GM18909 (cell line): ENCODE measurements at regions not wholly inside any gene's neighbourhood (a gene's known extent, or its start where the extent isn't known, plus 50 kb on each side); places are given as distances from the start of the nearest gene placed in this dataset.
"Not testable (repeated sequence)": the region's sequence is repeated elsewhere in the genome, so short reads cannot be mapped to it uniquely, and the experiment has no call there.

Experiments used
- ATAC-seq: cut with Tn5 transposase; IDR thresholded peaks from one replicate; pipeline ENCODE4 v1.9.1; 2021; ENCODE audit warnings: mild to moderate bottlenecking; ENCODE audit not compliant: unreplicated experiment, poor library complexity

- no peak for ATAC-seq
These were observed 387.5 kb upstream of the PPP1R2C start for GRCh38 chrX:43165343-43165920.

- no peak for ATAC-seq
These were observed 388.9 kb upstream of the PPP1R2C start for GRCh38 chrX:43166874-43167273.

- ATAC-seq, result no peak
These were observed 397.5 kb upstream of the PPP1R2C start for GRCh38 chrX:43175434-43175833.

GRCh38 chrX:43176686-43177085 is 398.7 kb upstream of the PPP1R2C start:
- no peak for ATAC-seq

GRCh38 chrX:43188296-43188695 is 410.3 kb upstream of the PPP1R2C start:
- ATAC-seq, result no peak

- no peak for ATAC-seq
These were observed 433.6 kb upstream of the PPP1R2C start for GRCh38 chrX:43211570-43211969.

- ATAC-seq, result no peak
These were observed 437.9 kb upstream of the MAOA start for GRCh38 chrX:43218198-43218597.

GRCh38 chrX:43224496-43224895 is 431.6 kb upstream of the MAOA start:
- ATAC-seq, result no peak

- ATAC-seq, result no peak
These were observed 430.3 kb upstream of the MAOA start for GRCh38 chrX:43225626-43226328.

- no peak for ATAC-seq
These were observed 417.6 kb upstream of the MAOA start for GRCh38 chrX:43238461-43238945.

GRCh38 chrX:43239356-43239755 is 416.7 kb upstream of the MAOA start:
- no peak for ATAC-seq

GRCh38 chrX:43255596-43255995 is 400.5 kb upstream of the MAOA start:
- no peak for ATAC-seq

GRCh38 chrX:43266487-43266886 is 389.6 kb upstream of the MAOA start:
- no peak for ATAC-seq

- no peak for ATAC-seq
These were observed 388.4 kb upstream of the MAOA start for GRCh38 chrX:43267652-43268051.

GRCh38 chrX:43269201-43269600 is 386.9 kb upstream of the MAOA start:
- no peak for ATAC-seq

GRCh38 chrX:43277879-43278278 is 378.2 kb upstream of the MAOA start:
- no peak for ATAC-seq

- ATAC-seq, result no peak
These were observed 377.7 kb upstream of the MAOA start for GRCh38 chrX:43278440-43278839.

- no peak for ATAC-seq
These were observed 376.7 kb upstream of the MAOA start for GRCh38 chrX:43279341-43279808.

- ATAC-seq, result no peak
These were observed 372.9 kb upstream of the MAOA start for GRCh38 chrX:43283187-43283586.

- not testable (repeated sequence) for ATAC-seq
These were observed 344.5 kb upstream of the MAOA start for GRCh38 chrX:43311625-43312024.

GRCh38 chrX:43313035-43313434 is 343.1 kb upstream of the MAOA start:
- ATAC-seq, result no peak

GRCh38 chrX:43314525-43314924 is 341.6 kb upstream of the MAOA start:
- no peak for ATAC-seq
